ENCODE measurements at regions not wholly inside any gene's neighbourhood (a gene's known extent, or its start where the extent isn't known, plus 50 kb on each side); places are given as distances from the start of the nearest gene placed in this dataset.

DNA sequence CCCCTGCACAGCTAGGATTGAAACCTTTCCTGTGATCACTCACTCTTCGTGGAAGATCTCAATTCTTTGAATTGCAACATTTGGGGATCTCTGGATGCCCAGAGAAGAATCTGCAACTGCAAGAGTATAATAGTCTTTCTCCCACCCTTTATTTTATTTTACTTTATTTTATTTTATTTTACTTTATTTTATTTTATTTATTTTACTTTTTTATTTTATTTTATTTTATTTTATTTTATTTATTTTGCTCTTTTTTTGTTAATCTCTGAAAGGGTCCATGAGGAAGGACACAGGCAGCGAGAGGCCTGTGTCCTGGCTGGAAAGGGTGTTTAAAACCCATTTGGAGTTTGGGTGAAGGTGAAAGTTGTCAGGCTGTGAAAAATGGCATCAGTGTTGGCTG is 181.4 kb downstream of the TMEM182 start:
- intact Hi-C loops (cut with DNase I) = no loop called here
- H3K4me1 ChIP-seq = no peaks in the 10 kb centered on the region
- H3K4me3 ChIP-seq = no peak overlapping the region
- peaks cover 0 to 4% (median 0%) of the 10 kb centered on the region in 4 donors for H3K9me3 ChIP-seq
- no peak for TF ChIP-seq POLR2A (IDR thresholded peaks at IDR 0.05)
- no peak for TF ChIP-seq POLR2AphosphoS5 (IDR thresholded peaks at IDR 0.05)
- TF ChIP-seq EP300 (IDR thresholded peaks at IDR 0.05) = no peak
- TF ChIP-seq, protein P1, sequence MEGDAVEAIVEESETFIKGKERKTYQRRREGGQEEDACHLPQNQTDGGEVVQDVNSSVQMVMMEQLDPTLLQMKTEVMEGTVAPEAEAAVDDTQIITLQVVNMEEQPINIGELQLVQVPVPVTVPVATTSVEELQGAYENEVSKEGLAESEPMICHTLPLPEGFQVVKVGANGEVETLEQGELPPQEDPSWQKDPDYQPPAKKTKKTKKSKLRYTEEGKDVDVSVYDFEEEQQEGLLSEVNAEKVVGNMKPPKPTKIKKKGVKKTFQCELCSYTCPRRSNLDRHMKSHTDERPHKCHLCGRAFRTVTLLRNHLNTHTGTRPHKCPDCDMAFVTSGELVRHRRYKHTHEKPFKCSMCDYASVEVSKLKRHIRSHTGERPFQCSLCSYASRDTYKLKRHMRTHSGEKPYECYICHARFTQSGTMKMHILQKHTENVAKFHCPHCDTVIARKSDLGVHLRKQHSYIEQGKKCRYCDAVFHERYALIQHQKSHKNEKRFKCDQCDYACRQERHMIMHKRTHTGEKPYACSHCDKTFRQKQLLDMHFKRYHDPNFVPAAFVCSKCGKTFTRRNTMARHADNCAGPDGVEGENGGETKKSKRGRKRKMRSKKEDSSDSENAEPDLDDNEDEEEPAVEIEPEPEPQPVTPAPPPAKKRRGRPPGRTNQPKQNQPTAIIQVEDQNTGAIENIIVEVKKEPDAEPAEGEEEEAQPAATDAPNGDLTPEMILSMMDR (IDR thresholded peaks at IDR 0.05) = no peak
- H3K27ac ChIP-seq = no peak overlapping the region
- H3K36me3 ChIP-seq = no peaks in the 10 kb centered on the region
- H3K27me3 ChIP-seq = no peaks in the 10 kb centered on the region
- no peak for DNase-seq
- 79 to 89% methylated on average over 2 of the region's 2 CpGs for WGBS, 2 donors

- WGBS, 2 donors = 71 to 85% methylated on average over 3 of the region's 3 CpGs
Observed at GRCh38 chr2:102950371-102950946, 188.6 kb downstream of the TMEM182 start.

GRCh38 chr2:102951249-102951648 is 189.4 kb downstream of the TMEM182 start:
- H3K9me3 ChIP-seq = no peaks in the 10 kb centered on the region
- no peak overlapping the region for H3K4me3 ChIP-seq
- no peak overlapping the region for H3K27ac ChIP-seq
- H3K27me3 ChIP-seq = no peaks in the 10 kb centered on the region
- no peaks in the 10 kb centered on the region for H3K4me1 ChIP-seq
- H3K36me3 ChIP-seq = no peaks in the 10 kb centered on the region
- WGBS, 2 donors = 91 to 96% methylated on average over 3 of the region's 3 CpGs
- intact Hi-C loops (cut with DNase I) = no loop called here
- TF ChIP-seq, protein P1 (IDR thresholded peaks at IDR 0.05) = no peak
- TF ChIP-seq EP300 (IDR thresholded peaks at IDR 0.05) (no peak), POLR2AphosphoS5 (IDR thresholded peaks at IDR 0.05) (no peak), POLR2A (IDR thresholded peaks at IDR 0.05) (no peak)
- no peak for DNase-seq

More at GRCh38 chr2:102950371-102950946, 188.6 kb downstream of the TMEM182 start:
- intact Hi-C loops (cut with DNase I) = no loop called here
- no peak for TF ChIP-seq POLR2A (IDR thresholded peaks at IDR 0.05)
- H3K27ac ChIP-seq = no peak overlapping the region
- no peaks in the 10 kb centered on the region for H3K27me3 ChIP-seq
- H3K4me1 ChIP-seq = no peaks in the 10 kb centered on the region
- no peaks in the 10 kb centered on the region for H3K9me3 ChIP-seq
- H3K4me3 ChIP-seq = no peak overlapping the region
- H3K36me3 ChIP-seq = no peaks in the 10 kb centered on the region
- DNase-seq = no peak

DNA sequence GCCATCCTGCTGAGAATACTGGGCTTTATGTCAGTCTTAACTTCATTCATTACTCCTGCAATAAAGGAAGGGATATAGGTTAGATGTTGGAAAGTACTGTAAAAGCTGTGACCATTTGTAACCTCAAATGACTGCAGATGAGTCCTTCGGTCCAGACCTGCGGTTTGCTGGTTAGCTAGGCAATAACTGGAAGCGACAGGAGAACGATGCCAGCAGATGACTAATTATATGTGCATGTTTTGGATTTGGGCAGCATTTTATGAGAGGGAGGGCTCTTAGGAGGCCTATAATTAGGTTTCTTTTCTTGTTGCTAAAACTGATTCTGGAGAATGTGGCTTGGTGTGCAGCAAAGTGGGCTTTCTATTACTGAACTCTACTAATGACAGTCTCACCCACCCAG is 205.6 kb downstream of the TMEM182 start:
- H3K4me3 ChIP-seq = no peak overlapping the region
- no peaks in the 10 kb centered on the region for H3K9me3 ChIP-seq
- WGBS, 2 donors = 84 to 87% methylated on average over 4 of the region's 4 CpGs
- no peaks in the 10 kb centered on the region for H3K27me3 ChIP-seq
- no peaks in the 10 kb centered on the region for H3K36me3 ChIP-seq
- H3K27ac ChIP-seq = no peak overlapping the region
- H3K4me1 ChIP-seq = peaks cover 0 to 8% (median 4%) of the 10 kb centered on the region in 4 donors
- intact Hi-C loops (cut with DNase I) = no loop called here
- DNase-seq = no peak
- TF ChIP-seq POLR2A (IDR thresholded peaks at IDR 0.05) = no peak

DNA sequence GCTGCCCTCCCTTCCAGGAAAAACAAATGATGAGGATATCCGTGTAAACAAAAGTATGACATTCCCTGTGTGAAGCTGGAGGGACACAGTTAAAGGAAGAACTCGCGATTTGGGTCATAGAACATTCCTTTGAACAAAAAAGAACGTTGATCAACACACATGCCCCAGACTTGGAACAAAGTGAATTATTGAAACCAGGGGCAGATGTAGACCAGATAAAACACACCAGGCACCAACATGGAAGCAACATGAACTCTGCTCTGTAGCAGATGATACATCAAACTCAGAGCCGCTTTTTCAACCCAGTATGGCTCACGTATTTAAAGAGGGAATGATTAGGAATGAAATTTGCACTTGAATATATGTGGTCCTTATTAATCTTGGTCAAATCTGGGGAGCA is 206.5 kb downstream of the TMEM182 start:
- no peak overlapping the region for H3K27ac ChIP-seq
- no peaks in the 10 kb centered on the region for H3K27me3 ChIP-seq
- peaks cover 0 to 8% (median 4%) of the 10 kb centered on the region in 4 donors for H3K4me1 ChIP-seq
- H3K4me3 ChIP-seq = no peak overlapping the region
- H3K36me3 ChIP-seq = no peaks in the 10 kb centered on the region
- TF ChIP-seq, protein P1 (IDR thresholded peaks at IDR 0.05) = no peak
- TF ChIP-seq EP300 (IDR thresholded peaks at IDR 0.05) = no peak
- TF ChIP-seq POLR2A (IDR thresholded peaks at IDR 0.05) = no peak
- no peak for TF ChIP-seq POLR2AphosphoS5 (IDR thresholded peaks at IDR 0.05)
- DNase-seq = no peak
- H3K9me3 ChIP-seq = no peaks in the 10 kb centered on the region
- intact Hi-C loops (cut with DNase I) = no loop called here
- WGBS, 2 donors = 86 to 89% methylated on average over 6 of the region's 6 CpGs

DNA sequence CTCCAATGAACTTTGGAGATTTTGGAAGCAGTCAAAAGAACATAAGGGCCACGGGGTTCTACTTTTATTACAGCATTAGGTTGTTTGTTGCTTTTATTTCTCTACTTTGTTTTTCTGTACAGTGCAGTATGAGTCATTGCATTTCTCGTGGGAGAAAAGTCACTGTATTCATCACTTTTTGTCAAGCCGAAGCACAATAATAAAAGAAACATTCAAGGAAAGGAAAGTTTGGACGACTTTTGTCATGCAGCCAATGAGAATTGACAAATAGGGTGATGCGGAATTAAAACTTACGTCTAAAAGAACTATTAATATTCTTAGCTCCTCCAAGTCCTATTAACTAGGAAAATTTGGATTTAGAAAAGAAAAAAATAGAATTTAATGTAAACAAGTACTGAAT is 209.9 kb downstream of the TMEM182 start:
- Histone ChIP-seq H3K36me3 (no peaks in the 10 kb centered on the region), H3K9me3 (no peaks in the 10 kb centered on the region), H3K4me3 (no peak overlapping the region), H3K27me3 (no peaks in the 10 kb centered on the region), H3K4me1 (peaks cover 0 to 8% (median 4%) of the 10 kb centered on the region in 4 donors), H3K27ac (no peak overlapping the region)
- TF ChIP-seq, protein P1 (IDR thresholded peaks at IDR 0.05) = no peak
- TF ChIP-seq EP300 (IDR thresholded peaks at IDR 0.05) = no peak
- TF ChIP-seq POLR2AphosphoS5 (IDR thresholded peaks at IDR 0.05) = no peak
- TF ChIP-seq POLR2A (IDR thresholded peaks at IDR 0.05) = no peak
- no peak for DNase-seq
- WGBS, 2 donors = 84 to 86% methylated on average over 6 of the region's 6 CpGs
- intact Hi-C loops (cut with DNase I) = no loop called here

Data from sigmoid colon (tissue), 6 donors.